ENCODE measurements at regions not wholly inside any gene's neighbourhood (a gene's known extent, or its start where the extent isn't known, plus 50 kb on each side); places are given as distances from the start of the nearest gene placed in this dataset.
A peak's percentile ranks its signal among the peaks of the same experiment; 100 is the strongest.
"Not testable (repeated sequence)": the region's sequence is repeated elsewhere in the genome, so short reads cannot be mapped to it uniquely, and the experiment has no call there.

DNA sequence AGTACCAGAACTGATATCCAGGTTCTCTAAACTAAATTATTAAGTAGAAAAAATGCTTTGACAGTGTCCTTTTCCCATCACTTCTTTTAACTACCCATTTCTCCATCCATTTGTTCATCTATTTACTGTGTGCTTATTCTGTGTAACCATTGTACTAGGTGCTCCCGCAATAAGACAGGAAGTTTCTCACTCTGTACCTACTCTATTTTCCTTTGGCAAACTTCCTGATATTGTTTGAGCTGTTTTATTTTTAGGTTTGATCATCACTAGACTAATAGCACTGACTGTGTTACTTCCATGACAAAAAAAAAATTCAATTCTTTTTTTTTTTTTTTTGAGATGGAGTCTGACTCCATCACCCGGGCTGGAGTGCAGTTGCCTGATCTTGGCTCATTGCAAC is 102.5 kb upstream of the CASK start:
- Mint-ChIP-seq H3K9me3 (peaks cover 0 to 3% (median 2%) of the 10 kb centered on the region in 3 donors), H3K27me3 (peaks cover 2% of the 10 kb centered on the region), H3K36me3 (no peaks in the 10 kb centered on the region), H3K4me3 (no peak overlapping the region), H3K4me1 (no peaks in the 10 kb centered on the region), H3K27ac (no peak overlapping the region)

DNA sequence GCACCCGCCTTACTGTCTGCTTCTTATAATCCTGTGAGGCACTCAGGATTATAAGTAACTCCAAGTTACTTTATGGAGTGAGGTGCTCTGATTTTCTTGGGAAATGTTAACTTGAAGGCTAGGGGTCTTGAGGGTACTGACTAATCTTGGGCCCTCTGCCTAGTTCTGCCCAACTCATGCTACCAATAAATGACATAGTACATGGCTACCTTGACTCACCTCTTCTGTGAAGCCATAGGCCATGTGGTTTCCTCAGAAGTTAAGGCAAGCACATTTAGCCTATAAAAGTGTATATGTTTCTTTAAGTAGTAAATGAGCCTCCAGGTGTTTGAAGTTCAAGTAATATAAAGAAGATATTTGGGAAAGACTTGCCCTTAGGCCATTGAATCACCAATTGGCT is 99.8 kb upstream of the CASK start:
- Mint-ChIP-seq H3K4me1 (peaks cover 0 to 3% (median 0%) of the 10 kb centered on the region in 3 donors), H3K4me3 (no peak overlapping the region), H3K27ac (no peak overlapping the region), H3K9me3 (peaks cover 0 to 1% (median 0%) of the 10 kb centered on the region in 3 donors), H3K27me3 (peaks cover 3% of the 10 kb centered on the region), H3K36me3 (no peaks in the 10 kb centered on the region)

DNA sequence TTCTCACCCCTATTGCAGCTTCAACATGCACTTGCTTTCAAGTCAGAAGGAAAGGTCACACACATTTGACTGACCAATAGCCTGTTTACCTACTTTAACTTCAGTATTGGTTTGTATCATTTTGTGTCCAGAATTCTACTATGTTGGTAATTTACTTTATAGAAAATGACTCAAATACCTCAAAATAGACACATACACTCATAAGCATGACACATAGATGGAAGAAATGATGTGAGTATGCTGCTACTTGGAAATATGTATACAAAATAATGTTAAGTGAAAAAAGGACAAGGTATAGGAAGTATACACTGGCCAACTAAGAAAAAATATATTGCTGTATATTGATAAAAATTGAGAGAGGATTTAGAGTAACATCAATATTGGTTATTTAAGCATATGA is 98.8 kb upstream of the CASK start:
- Mint-ChIP-seq H3K36me3 (no peaks in the 10 kb centered on the region), H3K4me3 (no peak overlapping the region), H3K27ac (no peak overlapping the region), H3K27me3 (peaks cover 3% of the 10 kb centered on the region), H3K9me3 (peaks cover 0 to 1% (median 0%) of the 10 kb centered on the region in 3 donors), H3K4me1 (peaks cover 0 to 3% (median 0%) of the 10 kb centered on the region in 3 donors)

DNA sequence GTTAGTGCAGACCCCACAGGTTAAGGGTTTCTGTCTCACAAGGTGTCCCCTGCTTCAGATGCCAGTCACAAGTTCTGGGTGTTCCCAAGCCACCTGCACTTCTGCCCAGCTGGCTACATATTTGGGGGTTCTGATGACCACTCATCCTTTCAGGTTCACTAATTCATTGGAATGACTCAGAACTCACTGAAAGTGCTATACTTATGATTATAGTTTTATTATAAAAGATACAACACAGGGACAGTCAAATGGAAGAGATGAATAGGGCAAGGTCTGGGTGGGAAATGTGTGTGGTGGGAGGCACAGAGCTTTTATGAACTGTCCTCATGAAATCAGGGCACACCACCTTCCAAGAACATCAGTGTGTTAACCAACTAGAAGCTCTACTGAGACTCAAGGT is 97.7 kb upstream of the CASK start:
- Mint-ChIP-seq H3K36me3 (no peaks in the 10 kb centered on the region), H3K9me3 (peaks cover 0 to 1% (median 0%) of the 10 kb centered on the region in 3 donors), H3K4me3 (no peak overlapping the region), H3K27me3 (peaks cover 3% of the 10 kb centered on the region), H3K4me1 (peaks cover 0 to 3% (median 0%) of the 10 kb centered on the region in 3 donors), H3K27ac (no peak overlapping the region)

DNA sequence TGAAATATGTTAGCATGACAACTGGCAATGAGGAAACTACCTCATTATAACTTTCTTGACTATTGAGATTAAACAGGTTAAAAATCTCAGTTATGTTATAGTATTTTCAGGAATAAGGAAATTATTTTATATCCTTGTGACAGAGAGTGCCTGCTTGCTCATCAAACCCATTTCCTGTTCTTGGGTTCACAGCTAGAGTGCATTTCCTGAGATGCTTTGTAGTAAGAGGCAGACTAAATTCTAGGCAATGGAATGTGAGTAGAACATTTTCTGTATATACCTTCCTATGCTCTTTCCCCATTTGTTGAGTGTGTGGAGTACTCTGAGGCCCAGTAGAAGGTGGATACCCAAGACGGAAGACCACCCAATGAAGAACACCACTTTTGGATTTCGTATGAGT is 96.9 kb upstream of the CASK start:
- Mint-ChIP-seq H3K4me1 (peaks cover 0 to 3% (median 0%) of the 10 kb centered on the region in 3 donors), H3K36me3 (no peaks in the 10 kb centered on the region), H3K4me3 (peak overlapping the region in 1 of 4 donors; percentile 15), H3K27ac (no peak overlapping the region), H3K27me3 (peaks cover 3% of the 10 kb centered on the region), H3K9me3 (peaks cover 0 to 1% (median 0%) of the 10 kb centered on the region in 3 donors)

DNA sequence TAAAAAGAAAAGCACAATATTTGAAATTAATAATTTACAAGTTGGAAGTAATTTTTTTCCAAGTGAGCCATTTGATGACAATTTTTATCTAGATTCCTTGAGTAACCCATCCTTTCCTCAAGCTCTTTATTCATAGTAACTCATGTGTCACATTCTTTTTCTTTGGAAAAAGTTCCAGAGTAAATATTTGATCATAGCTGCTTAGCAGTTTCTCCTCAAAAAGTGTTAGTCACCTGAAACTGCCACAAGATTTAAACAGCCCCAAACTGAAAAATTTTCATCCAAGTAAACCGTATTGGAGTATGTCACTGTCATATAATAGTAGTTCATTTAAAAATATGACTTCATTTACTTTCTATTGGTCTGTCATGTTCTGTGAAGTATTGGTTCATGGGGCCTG is 94.6 kb upstream of the CASK start:
- H3K9me3 Mint-ChIP-seq: peaks cover 0 to 1% (median 0%) of the 10 kb centered on the region in 3 donors
- H3K27ac Mint-ChIP-seq: no peak overlapping the region
- H3K4me1 Mint-ChIP-seq: peaks cover 0 to 3% (median 0%) of the 10 kb centered on the region in 3 donors
- no peak overlapping the region for H3K4me3 Mint-ChIP-seq
- H3K36me3 Mint-ChIP-seq: no peaks in the 10 kb centered on the region
- peaks cover 1% of the 10 kb centered on the region for H3K27me3 Mint-ChIP-seq

DNA sequence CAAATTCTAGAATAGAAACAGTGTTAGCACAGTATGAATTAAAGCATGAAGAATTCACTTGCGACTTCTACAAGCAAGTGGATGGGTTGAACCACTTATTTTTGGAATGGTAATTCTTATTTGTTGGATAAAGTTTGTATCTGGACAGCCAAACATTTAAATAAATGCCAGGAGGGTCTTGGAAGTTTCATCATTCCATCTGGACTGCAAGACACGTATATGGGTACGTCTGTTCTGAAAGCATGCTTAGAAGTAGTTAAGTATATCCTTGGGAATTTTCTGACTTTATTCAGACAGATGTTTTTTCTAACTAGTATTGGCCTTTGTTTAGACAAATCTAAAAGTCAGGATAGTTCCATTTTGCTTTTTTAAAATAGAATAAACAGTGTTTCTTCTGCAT is 77.5 kb upstream of the CASK start:
- H3K4me1 Mint-ChIP-seq: no peaks in the 10 kb centered on the region
- no peak overlapping the region for H3K27ac Mint-ChIP-seq
- H3K9me3 Mint-ChIP-seq: peaks cover 0 to 2% (median 0%) of the 10 kb centered on the region in 3 donors
- no peaks in the 10 kb centered on the region for H3K36me3 Mint-ChIP-seq
- no peak overlapping the region for H3K4me3 Mint-ChIP-seq
- H3K27me3 Mint-ChIP-seq: peaks cover 6% of the 10 kb centered on the region

DNA sequence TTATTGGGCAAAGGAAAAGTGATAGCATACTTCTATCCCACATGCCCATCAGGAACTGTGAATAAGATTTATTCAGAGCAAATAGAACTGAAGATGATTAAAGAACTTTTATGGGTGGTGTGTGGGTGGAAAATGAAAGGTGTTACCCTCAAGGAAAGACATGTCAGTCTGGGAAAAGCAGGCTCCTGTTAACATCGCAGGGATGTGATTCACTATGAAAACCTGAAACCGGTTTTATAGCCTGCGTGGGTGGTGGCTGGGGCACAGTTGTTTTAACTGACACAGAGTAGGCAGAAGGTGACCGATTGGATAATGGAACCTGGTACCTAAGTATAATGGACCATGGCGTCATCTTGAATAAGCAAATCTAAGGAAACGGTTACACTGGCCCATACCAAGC is 61.3 kb upstream of the CASK start:
- peaks cover 4% of the 10 kb centered on the region for H3K27me3 Mint-ChIP-seq
- peaks cover 0 to 2% (median 1%) of the 10 kb centered on the region in 3 donors for H3K9me3 Mint-ChIP-seq
- no peak overlapping the region for H3K27ac Mint-ChIP-seq
- H3K4me1 Mint-ChIP-seq: no peaks in the 10 kb centered on the region
- no peaks in the 10 kb centered on the region for H3K36me3 Mint-ChIP-seq
- H3K4me3 Mint-ChIP-seq: no peak overlapping the region

DNA sequence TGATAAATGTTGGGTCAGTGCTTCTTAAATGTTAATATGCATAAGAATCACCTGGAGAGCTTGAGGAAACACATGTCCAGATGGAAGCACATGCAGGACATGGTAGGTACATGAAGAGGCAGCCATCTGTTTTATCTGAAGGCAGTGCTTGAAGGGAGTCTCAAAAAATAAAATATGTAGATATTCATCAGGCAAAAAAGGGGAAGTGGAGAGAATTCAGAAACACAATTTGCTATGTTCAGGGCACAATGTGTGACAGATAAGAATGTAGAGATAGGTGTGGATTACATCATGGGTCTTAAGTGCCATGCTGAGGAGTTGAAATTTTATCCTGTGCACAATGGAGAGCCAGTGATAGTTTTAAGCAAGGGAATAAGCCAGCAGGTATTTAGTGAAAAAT is 59.6 kb upstream of the CASK start:
- Mint-ChIP-seq H3K27ac (no peak overlapping the region), H3K36me3 (no peaks in the 10 kb centered on the region), H3K9me3 (peaks cover 0 to 2% (median 1%) of the 10 kb centered on the region in 3 donors), H3K4me1 (no peaks in the 10 kb centered on the region), H3K27me3 (peaks cover 3% of the 10 kb centered on the region), H3K4me3 (no peak overlapping the region)

DNA sequence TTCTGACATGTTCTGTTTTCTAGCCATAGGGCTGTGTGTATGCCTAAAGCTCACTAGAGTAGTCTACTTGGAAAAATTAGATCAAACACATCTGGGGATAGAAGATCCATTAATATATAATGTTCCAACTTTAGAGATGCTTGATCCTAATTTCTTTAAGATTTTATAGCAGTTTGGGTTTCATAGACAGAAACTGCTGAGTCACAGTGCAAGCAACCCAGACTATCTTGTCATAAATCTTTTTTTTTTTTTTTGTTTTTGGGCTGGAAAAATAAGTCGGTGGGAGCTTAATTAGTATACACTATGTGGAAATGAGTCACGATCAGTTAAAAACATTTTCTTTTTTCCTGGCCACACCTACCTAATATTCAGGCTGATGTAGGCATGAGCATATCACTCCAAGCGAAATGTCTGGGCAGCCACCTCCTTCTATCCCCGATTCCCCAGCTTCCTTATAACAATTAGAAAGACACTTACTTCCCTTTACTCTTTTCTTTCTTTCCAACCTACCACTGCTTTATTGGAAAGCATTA is 58.2 kb upstream of the CASK start:
- H3K9me3 Mint-ChIP-seq: no peaks in the 10 kb centered on the region
- H3K27ac Mint-ChIP-seq: no peak overlapping the region
- H3K4me1 Mint-ChIP-seq: no peaks in the 10 kb centered on the region
- H3K36me3 Mint-ChIP-seq: no peaks in the 10 kb centered on the region
- no peak overlapping the region for H3K4me3 Mint-ChIP-seq
- H3K27me3 Mint-ChIP-seq: no peaks in the 10 kb centered on the region

DNA sequence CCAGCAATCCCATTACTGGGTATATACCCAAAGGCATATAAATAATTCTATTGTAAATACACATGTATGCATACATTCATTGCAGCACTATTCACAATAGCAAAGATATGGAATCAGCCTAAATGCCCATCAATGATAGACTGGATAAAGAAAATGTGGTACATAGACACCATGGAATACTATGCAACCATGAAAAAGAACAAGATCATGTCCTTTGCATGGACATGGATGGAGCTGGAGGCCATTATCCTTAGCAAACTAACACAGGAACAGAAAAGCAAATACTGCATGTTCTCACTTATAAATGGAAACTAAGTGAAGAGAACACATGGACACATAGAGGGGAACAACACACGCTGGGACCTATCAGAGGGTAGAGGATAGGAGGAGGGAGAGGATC is 51.3 kb upstream of the CASK start:
- not testable (repeated sequence) for H3K27me3 Mint-ChIP-seq, H3K9me3 Mint-ChIP-seq, H3K36me3 Mint-ChIP-seq, H3K4me3 Mint-ChIP-seq, H3K4me1 Mint-ChIP-seq, H3K27ac Mint-ChIP-seq

DNA sequence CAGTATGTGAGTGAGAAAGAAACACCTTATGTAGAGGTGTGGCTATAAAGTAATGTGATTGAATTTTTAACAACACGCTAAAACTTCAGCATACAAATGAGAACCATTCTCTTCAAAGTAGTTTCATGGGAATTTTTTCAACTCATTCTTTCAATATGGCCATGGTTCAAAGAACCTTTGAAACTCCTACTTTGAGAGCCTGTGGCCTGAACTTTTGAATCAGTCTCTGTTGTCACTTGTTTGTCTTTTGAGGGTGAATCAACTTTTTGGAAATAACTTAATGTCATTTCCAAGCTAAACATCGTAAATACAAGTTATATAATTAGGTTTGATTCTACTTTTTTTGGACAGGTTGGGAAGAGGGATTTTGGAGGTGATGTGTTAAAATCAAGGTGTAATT is 49.9 kb upstream of the CASK start:
- Mint-ChIP-seq H3K36me3 (no peaks in the 10 kb centered on the region), H3K27me3 (peaks cover 3% of the 10 kb centered on the region), H3K4me3 (no peak overlapping the region), H3K4me1 (peaks cover 0 to 3% (median 0%) of the 10 kb centered on the region in 3 donors), H3K27ac (no peak overlapping the region), H3K9me3 (peaks cover 0 to 6% (median 1%) of the 10 kb centered on the region in 3 donors)
